Lung microvascular endothelial cell (primary cell): ENCODE measurements at regions not wholly inside any gene's neighbourhood (a gene's known extent, or its start where the extent isn't known, plus 50 kb on each side); places are given as distances from the start of the nearest gene placed in this dataset.
"Not testable (repeated sequence)": the region's sequence is repeated elsewhere in the genome, so short reads cannot be mapped to it uniquely, and the experiment has no call there.

Source experiments
- DNase-seq, 2 donors: peaks; one replicate each; pipeline versions ENCODE4 v3.0.0 to v3.0.0-alpha.2; 2010; ENCODE audit warnings: low read depth in 2 of 2

DNA sequence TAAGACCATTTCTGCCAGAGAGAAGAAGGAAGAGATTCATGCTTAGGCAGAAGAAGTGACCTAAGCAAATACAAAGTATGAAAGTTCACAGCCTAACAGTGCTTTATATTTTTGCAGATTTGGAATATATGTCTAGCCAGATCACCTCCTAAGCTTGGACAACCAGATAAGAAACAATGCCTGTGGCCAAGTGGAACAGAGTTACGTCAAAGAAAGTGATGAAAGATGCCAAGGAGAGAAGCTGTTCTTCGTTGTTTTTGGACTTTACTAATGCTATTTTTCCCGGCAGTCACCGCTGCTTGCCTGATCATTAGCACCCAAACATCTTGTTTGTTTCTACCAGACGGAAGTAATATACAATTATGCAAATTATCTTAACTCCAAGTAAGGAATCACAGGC is 489.2 kb upstream of the C1orf87 start:
- DNase-seq = no peak

DNA sequence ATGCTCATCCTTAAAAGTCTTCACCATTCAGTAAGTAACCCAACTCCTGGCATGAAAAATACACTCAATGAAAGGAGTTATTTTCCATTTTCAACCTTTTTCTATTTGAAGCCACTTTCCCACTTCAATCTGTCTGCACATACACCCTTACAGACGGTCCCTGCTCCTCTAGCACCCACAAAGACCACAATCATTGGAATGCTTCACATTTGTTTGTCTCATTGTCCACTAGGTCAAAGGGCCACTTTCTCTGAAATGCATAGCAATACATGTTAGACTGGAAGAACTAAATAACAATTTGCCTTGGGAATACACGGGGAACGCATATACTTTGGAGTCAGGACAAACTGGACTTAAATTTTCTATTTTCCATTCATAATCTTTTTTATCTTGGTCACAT is 487.1 kb upstream of the C1orf87 start:
- DNase-seq = no peak

- DNase-seq = no peak
These were observed 484.7 kb upstream of the C1orf87 start for GRCh38 chr1:60558236-60558635.

- no peak for DNase-seq
These were observed 480.2 kb upstream of the C1orf87 start for GRCh38 chr1:60553730-60554129.

DNA sequence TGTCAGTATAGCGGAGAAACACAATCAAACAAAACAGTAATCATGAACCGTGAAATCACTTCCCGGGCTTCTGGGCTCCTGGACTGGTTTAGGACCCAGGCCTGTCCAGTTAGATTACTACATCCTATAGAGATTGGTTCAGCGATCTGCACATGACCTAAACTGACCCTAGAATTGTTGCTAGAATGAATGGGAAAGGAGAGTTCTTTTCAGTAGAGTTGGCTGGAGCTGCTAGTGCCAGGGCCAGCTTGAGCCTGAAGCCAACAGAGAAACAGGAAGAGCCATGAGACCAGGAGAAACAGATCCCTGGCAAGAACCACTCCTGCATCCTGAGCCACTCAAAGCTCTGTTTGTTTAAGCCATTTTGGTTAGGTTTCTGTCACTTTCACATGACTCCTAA is 474.3 kb upstream of the C1orf87 start:
- DNase-seq = peak; percentile 42 to 91

- peak in 1 of 2 donors; percentile 7 for DNase-seq
These were observed 468.4 kb upstream of the C1orf87 start for GRCh38 chr1:60541831-60542532.

DNA sequence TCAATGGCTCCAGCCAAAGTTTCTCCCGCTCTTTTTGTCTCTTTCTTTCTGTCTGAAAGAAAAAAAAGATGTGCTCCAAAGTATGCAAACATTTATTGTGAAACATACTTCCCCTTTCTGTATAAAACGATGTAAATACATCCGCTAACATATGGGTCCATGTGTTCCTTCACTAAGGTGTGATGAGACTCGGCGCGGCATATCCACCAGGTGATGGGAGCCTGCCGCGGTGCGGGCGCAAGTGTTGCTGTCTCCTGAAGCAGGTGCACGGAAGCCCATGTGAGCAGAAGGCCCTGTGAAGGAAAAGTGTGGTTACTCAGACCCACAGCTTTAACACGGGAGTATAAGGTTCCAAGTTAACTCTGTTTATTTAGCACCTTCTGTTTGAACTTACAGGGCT is 466.6 kb upstream of the C1orf87 start:
- no peak for DNase-seq

DNA sequence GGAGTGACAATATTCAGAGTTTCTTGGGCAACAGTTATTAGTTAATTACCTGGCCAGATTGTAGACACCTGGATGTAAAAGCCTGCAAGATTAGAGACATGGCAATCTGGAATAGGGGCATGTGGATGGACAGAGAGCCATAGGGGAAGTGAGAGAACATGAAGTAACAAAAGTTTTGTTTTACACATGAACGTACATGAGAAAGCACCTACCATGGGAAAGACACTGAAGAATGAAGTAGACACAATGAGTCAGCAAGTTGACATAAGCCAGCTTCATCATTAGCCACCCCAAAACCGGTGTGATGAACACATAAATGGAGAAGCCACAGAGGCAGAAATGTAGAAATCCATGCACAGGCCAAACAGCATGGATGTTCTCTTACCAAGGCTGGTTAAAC is 462.1 kb upstream of the C1orf87 start:
- no peak for DNase-seq

GRCh38 chr1:60527567-60527966 is 454.0 kb upstream of the C1orf87 start:
- no peak for DNase-seq

DNA sequence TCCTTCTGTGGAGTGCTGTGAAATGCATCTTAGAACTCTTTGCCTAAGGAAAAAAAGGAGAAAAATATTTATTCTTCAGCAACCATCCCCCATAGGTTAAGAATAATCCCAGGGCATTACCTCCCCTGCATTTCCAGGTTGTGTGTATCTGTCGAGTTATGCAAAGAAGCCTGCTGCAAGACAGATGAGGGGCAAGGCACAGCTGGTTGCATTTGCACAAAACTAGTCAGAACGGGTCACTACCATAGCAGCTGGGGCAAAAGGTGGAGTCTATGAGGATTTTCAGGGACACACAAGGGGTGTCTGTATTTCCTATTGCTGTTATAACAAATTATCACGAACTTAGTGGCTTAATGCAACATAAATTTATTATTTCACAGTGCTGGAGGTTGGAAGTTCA is 443.4 kb upstream of the C1orf87 start:
- no peak for DNase-seq

- DNase-seq = peak; percentile 24 to 81
These were observed 436.6 kb upstream of the C1orf87 start for GRCh38 chr1:60510162-60510561.

DNA sequence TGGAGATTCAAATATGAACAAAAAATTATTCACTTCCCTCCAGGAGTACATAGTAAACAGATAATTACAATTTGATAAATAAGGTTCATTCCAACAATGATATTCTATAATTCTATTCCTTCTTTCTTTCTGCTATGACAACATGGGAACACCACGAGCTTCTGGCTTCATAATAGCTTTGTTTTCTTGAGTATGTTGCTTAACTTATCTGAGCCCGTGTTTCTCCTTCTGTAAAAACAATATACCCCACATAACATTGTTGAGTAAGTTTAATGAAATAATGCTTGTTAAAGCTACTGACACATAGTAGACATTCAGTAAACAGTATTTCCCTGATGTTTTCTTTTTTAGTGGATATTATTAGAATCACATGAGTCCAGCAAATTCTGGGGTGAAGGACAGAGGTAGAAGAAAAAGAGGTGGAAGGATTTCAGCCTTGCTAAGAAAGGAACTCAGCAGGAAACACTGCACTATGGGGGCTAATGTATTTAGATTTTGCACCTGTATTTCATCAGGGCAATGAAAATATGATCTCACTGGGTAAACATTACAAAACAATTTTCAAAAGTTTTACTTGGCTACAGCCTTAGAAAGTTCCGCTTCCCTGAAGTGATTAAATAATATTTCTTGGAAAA is 430.8 kb upstream of the C1orf87 start:
- DNase-seq = no peak

- DNase-seq = no peak
These were observed 429.8 kb upstream of the C1orf87 start for GRCh38 chr1:60503266-60503925.

DNA sequence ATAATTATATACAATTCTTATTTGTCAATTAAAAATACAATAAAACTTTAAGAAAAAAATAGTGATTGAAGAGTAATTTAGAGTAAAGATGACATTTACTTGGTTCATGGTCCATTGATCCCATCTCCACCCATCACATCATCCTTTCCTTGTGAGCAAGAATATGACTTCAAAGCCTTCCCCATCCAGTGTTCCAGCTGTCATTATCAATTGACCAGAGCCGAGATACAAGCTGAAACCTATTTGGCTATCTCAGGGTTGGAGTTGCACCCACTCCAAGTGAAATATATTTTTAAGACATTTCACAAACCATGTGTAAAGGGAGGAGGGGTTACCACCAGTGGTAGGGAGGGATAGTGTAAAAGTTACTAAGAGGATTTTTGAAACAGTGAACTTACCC is 428.9 kb upstream of the C1orf87 start:
- no peak for DNase-seq

DNA sequence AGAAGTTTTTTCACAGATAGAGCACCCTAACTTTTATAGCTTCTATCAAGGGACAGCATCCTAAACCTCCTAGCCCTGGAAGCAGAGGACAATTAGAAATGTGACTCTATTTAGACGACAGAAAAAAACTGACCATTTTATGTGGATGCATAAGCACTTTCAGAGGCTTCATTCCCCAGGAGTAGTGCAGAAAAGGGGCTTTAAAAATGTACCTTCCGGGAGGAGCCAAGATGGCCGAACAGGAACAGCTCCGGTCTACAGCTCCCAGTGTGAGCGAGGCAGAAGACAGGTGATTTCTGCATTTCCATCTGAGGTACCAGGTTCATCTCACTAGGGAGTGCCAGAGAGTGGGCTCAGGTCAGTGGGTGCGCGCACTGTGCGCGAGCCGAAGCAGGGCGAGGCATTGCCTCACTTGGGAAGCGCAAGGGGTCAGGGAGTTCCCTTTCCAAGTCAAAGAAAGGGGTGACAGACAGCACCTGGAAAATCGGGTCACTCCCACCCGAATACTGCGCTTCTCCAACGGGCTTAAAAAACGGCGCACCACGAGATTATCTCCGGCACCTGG is 416.4 kb upstream of the C1orf87 start:
- not testable (repeated sequence) for DNase-seq

DNA sequence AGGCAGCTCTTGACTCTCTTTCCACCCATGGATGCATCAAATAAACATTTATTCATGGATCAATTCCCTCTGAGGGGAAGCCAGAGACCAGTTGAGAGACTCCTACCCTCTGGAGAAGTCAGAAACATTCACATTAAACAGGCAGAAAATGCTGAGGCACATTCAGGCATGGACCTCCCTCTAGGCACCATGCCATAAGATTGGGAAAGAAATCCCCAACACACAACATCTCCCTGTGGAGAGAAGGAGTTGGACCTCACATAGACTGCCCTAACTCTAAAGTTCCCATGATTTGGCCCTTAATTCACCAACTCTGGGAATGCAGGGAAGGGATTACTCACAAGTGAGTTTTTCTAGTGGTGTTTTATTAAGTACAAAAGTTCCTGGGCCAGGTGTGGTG is 415.3 kb upstream of the C1orf87 start:
- DNase-seq = no peak

- DNase-seq = no peak
These were observed 414.2 kb upstream of the C1orf87 start for GRCh38 chr1:60487565-60488345.

GRCh38 chr1:60483509-60483908 is 409.9 kb upstream of the C1orf87 start:
- no peak for DNase-seq

DNA sequence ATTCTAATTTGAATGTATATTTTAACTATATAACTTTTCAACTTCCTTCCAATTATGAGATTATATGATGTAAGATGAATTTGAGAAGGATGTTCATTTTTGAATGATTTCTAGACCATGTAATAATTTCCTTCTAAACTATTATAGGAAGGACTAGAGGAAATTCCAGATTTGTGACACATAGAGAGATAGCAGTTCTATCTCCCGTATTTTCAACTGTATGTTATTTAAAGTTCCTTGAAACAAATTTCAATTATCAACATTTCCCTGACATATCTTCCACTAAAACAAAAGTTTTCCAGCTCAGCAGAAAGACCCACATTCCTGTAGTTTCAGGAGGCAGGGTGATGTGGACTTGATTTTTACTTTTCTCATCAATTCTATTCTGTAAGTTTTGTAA is 396.7 kb upstream of the C1orf87 start:
- peak; percentile 27 to 48 for DNase-seq

DNA sequence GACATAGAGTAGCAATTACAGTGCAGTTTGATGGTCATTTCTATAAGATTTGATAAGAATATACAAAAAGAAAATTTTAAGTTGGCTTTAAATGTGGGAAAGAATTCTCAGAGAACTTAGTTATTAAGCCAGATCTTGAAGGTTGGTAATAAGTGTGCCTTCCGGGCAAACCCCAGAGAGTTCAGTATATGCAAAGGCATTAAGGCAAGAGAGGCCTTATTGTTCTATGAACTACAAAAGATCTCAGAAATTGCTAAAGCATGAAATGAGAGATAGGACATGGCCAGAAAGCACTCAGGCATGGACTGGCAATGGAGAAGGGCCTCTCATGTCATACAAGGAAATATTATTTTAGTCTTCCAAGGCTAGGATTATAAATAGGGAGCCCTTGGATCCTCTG is 390.2 kb upstream of the C1orf87 start:
- DNase-seq = no peak

DNA sequence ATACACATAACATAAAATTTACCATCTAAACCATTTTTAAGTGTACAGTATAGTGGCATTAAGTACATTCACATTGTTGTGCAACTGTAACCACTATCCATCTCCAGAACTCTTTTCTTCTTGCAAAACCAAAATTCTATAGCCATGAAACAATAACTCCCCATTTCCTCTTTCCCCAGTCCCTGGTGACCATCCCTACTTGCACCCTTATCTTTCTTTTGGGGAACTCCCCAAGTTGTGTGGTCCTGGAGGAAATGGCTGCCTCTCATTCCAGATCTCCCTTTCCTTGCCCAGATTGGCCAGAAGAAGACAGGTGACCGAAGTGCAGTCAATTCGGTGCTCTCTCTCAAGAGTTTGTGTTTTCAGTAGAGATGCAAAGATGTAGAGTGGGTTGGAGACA is 389.6 kb upstream of the C1orf87 start:
- DNase-seq = no peak
